ENCODE measurements at regions not wholly inside any gene's neighbourhood (a gene's known extent, or its start where the extent isn't known, plus 50 kb on each side); places are given as distances from the start of the nearest gene placed in this dataset.
A peak's percentile ranks its signal among the peaks of the same experiment; 100 is the strongest.

DNA sequence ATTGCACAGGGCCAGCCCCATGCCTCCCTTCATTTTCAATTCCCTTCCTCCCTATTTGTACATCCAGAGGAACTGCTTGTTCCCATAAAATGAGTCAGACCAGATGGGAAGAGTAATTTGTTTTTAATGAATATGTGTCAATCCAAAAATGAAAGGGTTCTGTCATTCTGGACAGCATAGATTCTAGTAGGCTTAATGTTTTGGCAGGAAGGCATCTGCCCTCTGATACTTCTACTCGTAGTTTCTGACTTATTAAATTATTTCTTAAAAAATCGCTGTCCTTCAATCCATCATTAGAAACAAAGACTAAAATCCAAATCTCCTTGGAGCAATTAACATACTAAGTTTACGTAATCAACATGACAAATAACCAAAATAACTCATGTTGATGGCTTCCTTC is 665.5 kb downstream of the TENT5A start:
- DNase-seq (ENCODE audit: extremely low spot score, unreplicated experiment), result no peak
- Mint-ChIP-seq H3K36me3 (ENCODE audit: unreplicated experiment) (no peaks in the 10 kb centered on the region), H3K4me1 (ENCODE audit: unreplicated experiment) (no peaks in the 10 kb centered on the region), H3K27me3 (ENCODE audit: unreplicated experiment) (peaks cover 2% of the 10 kb centered on the region), H3K4me3 (ENCODE audit: unreplicated experiment) (no peak overlapping the region), H3K9me3 (ENCODE audit: unreplicated experiment) (no peaks in the 10 kb centered on the region), H3K27ac (ENCODE audit: unreplicated experiment) (no peak overlapping the region)
- TF ChIP-seq, protein P1, sequence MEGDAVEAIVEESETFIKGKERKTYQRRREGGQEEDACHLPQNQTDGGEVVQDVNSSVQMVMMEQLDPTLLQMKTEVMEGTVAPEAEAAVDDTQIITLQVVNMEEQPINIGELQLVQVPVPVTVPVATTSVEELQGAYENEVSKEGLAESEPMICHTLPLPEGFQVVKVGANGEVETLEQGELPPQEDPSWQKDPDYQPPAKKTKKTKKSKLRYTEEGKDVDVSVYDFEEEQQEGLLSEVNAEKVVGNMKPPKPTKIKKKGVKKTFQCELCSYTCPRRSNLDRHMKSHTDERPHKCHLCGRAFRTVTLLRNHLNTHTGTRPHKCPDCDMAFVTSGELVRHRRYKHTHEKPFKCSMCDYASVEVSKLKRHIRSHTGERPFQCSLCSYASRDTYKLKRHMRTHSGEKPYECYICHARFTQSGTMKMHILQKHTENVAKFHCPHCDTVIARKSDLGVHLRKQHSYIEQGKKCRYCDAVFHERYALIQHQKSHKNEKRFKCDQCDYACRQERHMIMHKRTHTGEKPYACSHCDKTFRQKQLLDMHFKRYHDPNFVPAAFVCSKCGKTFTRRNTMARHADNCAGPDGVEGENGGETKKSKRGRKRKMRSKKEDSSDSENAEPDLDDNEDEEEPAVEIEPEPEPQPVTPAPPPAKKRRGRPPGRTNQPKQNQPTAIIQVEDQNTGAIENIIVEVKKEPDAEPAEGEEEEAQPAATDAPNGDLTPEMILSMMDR (IDR thresholded peaks at IDR 0.05), result no peak

DNA sequence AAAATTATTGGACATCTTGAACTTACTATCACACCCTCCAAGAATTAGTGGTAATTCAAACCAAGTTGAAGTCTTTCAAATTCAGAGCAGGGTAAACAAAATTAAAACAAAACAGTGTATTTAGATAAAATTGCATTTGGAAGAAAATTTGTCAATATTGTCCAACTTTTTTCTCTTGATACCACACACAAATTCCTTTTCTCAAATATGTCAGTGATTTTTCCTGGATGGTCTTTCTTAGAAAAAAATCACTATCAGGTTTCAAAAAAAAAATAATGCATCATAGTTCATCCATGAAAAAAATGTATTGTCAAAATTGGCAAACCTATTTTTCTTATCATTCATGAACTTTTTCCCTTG is 667.1 kb downstream of the TENT5A start:
- no peak overlapping the region for H3K27ac Mint-ChIP-seq (ENCODE audit: unreplicated experiment)
- H3K4me3 Mint-ChIP-seq (ENCODE audit: unreplicated experiment), result no peak overlapping the region
- no peaks in the 10 kb centered on the region for H3K9me3 Mint-ChIP-seq (ENCODE audit: unreplicated experiment)
- TF ChIP-seq, protein P1 (IDR thresholded peaks at IDR 0.05), result no peak
- peaks cover 2% of the 10 kb centered on the region for H3K27me3 Mint-ChIP-seq (ENCODE audit: unreplicated experiment)
- no peak for DNase-seq (ENCODE audit: extremely low spot score, unreplicated experiment)
- no peaks in the 10 kb centered on the region for H3K4me1 Mint-ChIP-seq (ENCODE audit: unreplicated experiment)
- no peaks in the 10 kb centered on the region for H3K36me3 Mint-ChIP-seq (ENCODE audit: unreplicated experiment)

DNA sequence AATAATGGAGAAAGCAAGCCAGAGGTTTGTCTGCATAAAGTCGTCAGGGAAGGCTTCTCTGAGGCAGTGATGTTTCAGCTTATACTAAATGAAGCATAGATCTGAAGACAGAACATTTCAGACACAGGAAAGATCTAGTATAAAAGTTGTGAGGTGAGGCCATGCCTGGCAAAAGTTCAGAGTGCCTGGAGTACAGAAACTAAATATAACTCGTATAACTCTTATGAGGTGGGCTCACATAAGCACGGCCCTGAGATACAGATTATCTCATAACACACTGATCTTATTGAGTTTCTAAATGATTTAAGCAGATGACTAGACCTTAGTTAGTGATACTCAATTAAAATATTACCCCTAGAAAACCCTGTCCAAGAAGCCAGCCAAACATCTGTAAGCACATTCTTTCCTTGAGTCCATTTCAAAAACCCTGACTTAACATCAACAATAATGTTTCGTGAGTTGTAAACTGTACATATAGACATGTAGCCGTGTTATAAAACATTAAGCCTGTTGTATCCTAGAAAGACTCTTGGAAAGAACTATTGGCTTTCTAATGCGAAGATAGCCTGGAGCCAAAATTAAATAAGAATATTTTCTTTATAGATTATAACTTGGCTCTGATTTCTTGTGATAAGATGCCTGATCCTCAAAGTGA is 667.6 kb downstream of the TENT5A start:
- DNase-seq (ENCODE audit: extremely low spot score, unreplicated experiment), result no peak
- TF ChIP-seq, protein P1 (IDR thresholded peaks at IDR 0.05), result no peak

DNA sequence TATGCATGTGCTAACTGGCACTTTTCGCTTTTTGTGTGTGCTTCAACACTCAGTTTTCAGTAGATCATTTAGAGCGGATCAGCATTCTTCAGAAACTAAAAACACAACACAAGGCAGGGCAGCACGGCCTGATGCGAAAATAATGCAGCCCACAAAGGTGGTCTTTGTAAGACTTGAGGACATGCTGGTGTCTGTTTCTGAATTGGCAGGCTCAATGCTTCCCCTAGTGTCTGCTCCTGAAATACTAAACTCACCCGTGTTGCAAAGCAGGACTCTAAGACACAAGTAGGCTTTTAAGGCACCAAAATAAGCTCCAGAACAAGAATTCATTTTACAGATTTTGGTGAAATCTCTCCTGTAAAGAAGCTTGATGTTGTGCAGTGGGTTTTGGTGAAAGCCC is 676.5 kb downstream of the TENT5A start:
- H3K36me3 Mint-ChIP-seq (ENCODE audit: unreplicated experiment), result no peaks in the 10 kb centered on the region
- no peak for DNase-seq (ENCODE audit: extremely low spot score, unreplicated experiment)
- peaks cover 28% of the 10 kb centered on the region for H3K27me3 Mint-ChIP-seq (ENCODE audit: unreplicated experiment)
- no peak overlapping the region for H3K4me3 Mint-ChIP-seq (ENCODE audit: unreplicated experiment)
- TF ChIP-seq, protein P1 (IDR thresholded peaks at IDR 0.05), result peak; percentile 52
- H3K4me1 Mint-ChIP-seq (ENCODE audit: unreplicated experiment), result no peaks in the 10 kb centered on the region
- no peak overlapping the region for H3K27ac Mint-ChIP-seq (ENCODE audit: unreplicated experiment)
- H3K9me3 Mint-ChIP-seq (ENCODE audit: unreplicated experiment), result no peaks in the 10 kb centered on the region

More for the DNA sequence above, 667.6 kb downstream of the TENT5A start:
- Mint-ChIP-seq H3K27me3 (ENCODE audit: unreplicated experiment) (peaks cover 2% of the 10 kb centered on the region), H3K4me3 (ENCODE audit: unreplicated experiment) (no peak overlapping the region), H3K27ac (ENCODE audit: unreplicated experiment) (no peak overlapping the region), H3K36me3 (ENCODE audit: unreplicated experiment) (no peaks in the 10 kb centered on the region), H3K9me3 (ENCODE audit: unreplicated experiment) (no peaks in the 10 kb centered on the region), H3K4me1 (ENCODE audit: unreplicated experiment) (no peaks in the 10 kb centered on the region)

DNA sequence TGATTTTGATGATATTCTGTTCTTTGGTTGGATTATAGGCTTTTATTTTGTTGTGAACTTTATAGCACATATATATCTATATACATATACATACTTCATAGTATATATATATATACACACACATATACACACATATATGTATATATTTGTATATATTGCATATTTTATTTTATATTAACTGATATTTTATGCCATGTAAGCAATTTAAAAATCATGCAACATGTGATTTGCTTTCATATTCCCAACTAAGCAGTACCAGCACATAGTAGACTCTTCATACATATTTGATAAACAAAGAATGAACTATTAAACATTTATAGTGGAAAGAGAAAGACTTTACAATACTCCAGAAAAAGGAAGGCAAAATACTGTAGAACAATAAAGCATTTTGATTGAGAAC is 679.2 kb downstream of the TENT5A start:
- Mint-ChIP-seq H3K9me3 (ENCODE audit: unreplicated experiment) (no peaks in the 10 kb centered on the region), H3K27ac (ENCODE audit: unreplicated experiment) (no peak overlapping the region), H3K4me3 (ENCODE audit: unreplicated experiment) (no peak overlapping the region), H3K27me3 (ENCODE audit: unreplicated experiment) (peaks cover 22% of the 10 kb centered on the region), H3K4me1 (ENCODE audit: unreplicated experiment) (no peaks in the 10 kb centered on the region), H3K36me3 (ENCODE audit: unreplicated experiment) (no peaks in the 10 kb centered on the region)
- no peak for DNase-seq (ENCODE audit: extremely low spot score, unreplicated experiment)
- TF ChIP-seq, protein P1 (IDR thresholded peaks at IDR 0.05), result no peak

Data from osteocyte (in vitro differentiated cells).